ENCODE measurements at regions not wholly inside any gene's neighbourhood (a gene's known extent, or its start where the extent isn't known, plus 50 kb on each side); places are given as distances from the start of the nearest gene placed in this dataset.

- H3K27ac ChIP-seq (replicated peaks) = no peak overlapping the region
- DNase-seq (ENCODE audit: low read depth in 1 of 2, low spot score in 1 of 2) = no peak
Observed at GRCh38 chr5:6026766-6027406, 351.5 kb downstream of the MED10 start.

GRCh38 chr5:6019612-6020011, 358.7 kb downstream of the MED10 start:
- no peak for TF ChIP-seq GABPA (IDR thresholded peaks at IDR 0.05; ENCODE audit: low read depth)
- TF ChIP-seq SPI1 (IDR thresholded peaks at IDR 0.05; ENCODE audit: borderline replicate concordance, low read depth) = no peak
- no peak for TF ChIP-seq POLR2AphosphoS5 (IDR thresholded peaks at IDR 0.05; ENCODE audit: low read depth)
- TF ChIP-seq REST (IDR thresholded peaks at IDR 0.05; ENCODE audit: insufficient replicate concordance, low read depth) = no peak
- no peak for TF ChIP-seq CTCF (IDR thresholded peaks at IDR 0.05; ENCODE audit: insufficient read depth, low read length)
- DNase-seq (ENCODE audit: low read depth in 1 of 2, low spot score in 1 of 2) = no peak
- Histone ChIP-seq H3K27ac (replicated peaks) (no peak overlapping the region), H3K27me3 (ENCODE audit: insufficient read depth, poor library complexity, severe bottlenecking) (no peaks in the 10 kb centered on the region), H3K4me3 (replicated peaks; ENCODE audit: insufficient read depth, low read length) (no peak overlapping the region)

More at GRCh38 chr5:6026766-6027406, 351.5 kb downstream of the MED10 start:
- TF ChIP-seq REST (IDR thresholded peaks at IDR 0.05; ENCODE audit: insufficient replicate concordance, low read depth) = no peak
- TF ChIP-seq CTCF (IDR thresholded peaks at IDR 0.05; ENCODE audit: insufficient read depth, low read length) = no peak
- TF ChIP-seq POLR2AphosphoS5 (IDR thresholded peaks at IDR 0.05; ENCODE audit: low read depth) = no peak
- TF ChIP-seq GABPA (IDR thresholded peaks at IDR 0.05; ENCODE audit: low read depth) = no peak
- TF ChIP-seq SPI1 (IDR thresholded peaks at IDR 0.05; ENCODE audit: borderline replicate concordance, low read depth) = no peak
- Histone ChIP-seq H3K27me3 (ENCODE audit: insufficient read depth, poor library complexity, severe bottlenecking) (no peaks in the 10 kb centered on the region), H3K4me3 (replicated peaks; ENCODE audit: insufficient read depth, low read length) (no peak overlapping the region)

- no peak for TF ChIP-seq REST (IDR thresholded peaks at IDR 0.05; ENCODE audit: insufficient replicate concordance, low read depth)
- no peak for TF ChIP-seq POLR2AphosphoS5 (IDR thresholded peaks at IDR 0.05; ENCODE audit: low read depth)
- no peak for TF ChIP-seq SPI1 (IDR thresholded peaks at IDR 0.05; ENCODE audit: borderline replicate concordance, low read depth)
- Histone ChIP-seq H3K4me3 (replicated peaks; ENCODE audit: insufficient read depth, low read length) (no peak overlapping the region), H3K27me3 (ENCODE audit: insufficient read depth, poor library complexity, severe bottlenecking) (no peaks in the 10 kb centered on the region), H3K27ac (replicated peaks) (no peak overlapping the region)
- DNase-seq (ENCODE audit: low read depth in 1 of 2, low spot score in 1 of 2) = no peak
Observed at GRCh38 chr5:6013506-6013905, 364.8 kb downstream of the MED10 start.

Data from HL-60 (cell line).